Psoas muscle (tissue), 7 donors: ENCODE measurements at regions not wholly inside any gene's neighbourhood (a gene's known extent, or its start where the extent isn't known, plus 50 kb on each side); places are given as distances from the start of the nearest gene placed in this dataset.

Source experiments
- ATAC-seq, 4 donors: fragments of 200-7000 bp; cut with Tn5 transposase; one replicate each; pipeline ENCODE4 v1.9.1; 2020; ENCODE audit warnings: moderate library complexity in 3 of 4, mild to moderate bottlenecking in 2 of 4
- DNase-seq, 2 donors: peaks; one replicate each; pipeline ENCODE4 v3.0.0-alpha.2; 2020
- H3K27ac ChIP-seq: fragments of 200-600 bp; one replicate; pipeline ENCODE4 v1.8.0; 2022
- H3K27me3 ChIP-seq, 3 donors: fragments of 200-600 bp in 1 of 3; one replicate each; pipeline versions ENCODE4 v1.6.1 to v1.8.0; 2013 to 2022; ENCODE audit warnings: low read length in 2 of 3, mild to moderate bottlenecking in 2 of 3, moderate library complexity in 1 of 3; ENCODE audit not compliant: insufficient read depth in 3 of 3
- H3K36me3 ChIP-seq, 2 donors: fragments of 200-600 bp in 1 of 2; one replicate each; pipeline versions ENCODE4 v1.6.1 to v1.8.0; 2013 to 2022; ENCODE audit warnings: low read depth in 1 of 2, mild to moderate bottlenecking in 1 of 2, moderate library complexity in 1 of 2; ENCODE audit not compliant: insufficient read depth in 1 of 2
- H3K4me1 ChIP-seq: fragments of 200-600 bp; one replicate; pipeline ENCODE4 v1.8.0; 2022
- H3K4me3 ChIP-seq: fragments of 200-600 bp; one replicate; pipeline ENCODE4 v1.8.0; 2022; ENCODE audit warnings: mild to moderate bottlenecking
- H3K9me3 ChIP-seq: fragments of 200-600 bp; one replicate; pipeline ENCODE4 v1.8.0; 2022
- WGBS, 3 donors: extraction: QIAGEN DNeasy Blood & Tissue Kit; methylation state at CpG; one replicate each; pipeline versions ENCODE4 v1.1.6 to v1.1.7; 2013; 5-methylcytosine and 5-hydroxymethylcytosine counted together
- intact Hi-C, 2 donors: fragments of 100-400 bp; cut with DNase I; formaldehyde crosslinking; loops; one replicate each; pipeline versions ENCODE4 v1.11.0 to v1.14.2; 2022
- TF ChIP-seq, protein P1 (sequence below): fragments of 200-600 bp; IDR thresholded peaks from one replicate; pipeline ENCODE4 v1.8.0; 2022; ENCODE audit warnings: antibody characterized with exemption
- donor health status: healthy with polysubstance abuse.
- donor health status: DM: no; HTN: no; CAD: no; lungs with moderate emphysema.
- donor health status: Bipolar disorder and iron deficiency.
- donor health status: healthy.
- donor health status: DM: yes; HTN: yes; CAD: no.
- donor health status: DM: no; HTN: no; CAD: no.
- donor health status: DM: yes; HTN: yes; CAD: no.

DNA sequence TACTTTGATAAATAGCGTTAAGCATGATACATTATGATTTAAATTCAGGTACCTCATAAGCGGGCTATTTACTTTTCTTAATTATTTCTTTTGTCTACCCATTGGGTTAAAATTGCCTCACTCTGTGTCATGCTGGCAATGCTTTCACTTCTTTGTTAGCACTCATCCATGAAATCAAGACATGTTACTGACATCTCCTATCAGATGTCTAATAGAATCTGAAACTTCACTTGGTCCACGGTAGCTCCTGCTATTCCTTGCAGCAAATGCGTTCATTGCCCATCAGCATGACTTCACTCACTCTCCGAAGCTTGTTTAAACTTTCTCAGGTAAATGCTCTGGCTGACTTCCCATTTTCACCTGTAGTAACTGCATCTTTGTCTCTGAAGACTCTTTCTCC is 193.5 kb upstream of the EDIL3 start:
- Histone ChIP-seq H3K4me3 (no peak overlapping the region), H3K27me3 (no peaks in the 10 kb centered on the region), H3K36me3 (no peaks in the 10 kb centered on the region), H3K27ac (no peak overlapping the region), H3K9me3 (no peaks in the 10 kb centered on the region), H3K4me1 (no peaks in the 10 kb centered on the region)
- no peak for DNase-seq
- intact Hi-C loops = no loop called here
- TF ChIP-seq, protein P1, sequence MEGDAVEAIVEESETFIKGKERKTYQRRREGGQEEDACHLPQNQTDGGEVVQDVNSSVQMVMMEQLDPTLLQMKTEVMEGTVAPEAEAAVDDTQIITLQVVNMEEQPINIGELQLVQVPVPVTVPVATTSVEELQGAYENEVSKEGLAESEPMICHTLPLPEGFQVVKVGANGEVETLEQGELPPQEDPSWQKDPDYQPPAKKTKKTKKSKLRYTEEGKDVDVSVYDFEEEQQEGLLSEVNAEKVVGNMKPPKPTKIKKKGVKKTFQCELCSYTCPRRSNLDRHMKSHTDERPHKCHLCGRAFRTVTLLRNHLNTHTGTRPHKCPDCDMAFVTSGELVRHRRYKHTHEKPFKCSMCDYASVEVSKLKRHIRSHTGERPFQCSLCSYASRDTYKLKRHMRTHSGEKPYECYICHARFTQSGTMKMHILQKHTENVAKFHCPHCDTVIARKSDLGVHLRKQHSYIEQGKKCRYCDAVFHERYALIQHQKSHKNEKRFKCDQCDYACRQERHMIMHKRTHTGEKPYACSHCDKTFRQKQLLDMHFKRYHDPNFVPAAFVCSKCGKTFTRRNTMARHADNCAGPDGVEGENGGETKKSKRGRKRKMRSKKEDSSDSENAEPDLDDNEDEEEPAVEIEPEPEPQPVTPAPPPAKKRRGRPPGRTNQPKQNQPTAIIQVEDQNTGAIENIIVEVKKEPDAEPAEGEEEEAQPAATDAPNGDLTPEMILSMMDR = no peak
- ATAC-seq = no peak
- WGBS, 3 donors = 84 to 90% (median 87%) methylated on average over 5 of the region's 5 CpGs

DNA sequence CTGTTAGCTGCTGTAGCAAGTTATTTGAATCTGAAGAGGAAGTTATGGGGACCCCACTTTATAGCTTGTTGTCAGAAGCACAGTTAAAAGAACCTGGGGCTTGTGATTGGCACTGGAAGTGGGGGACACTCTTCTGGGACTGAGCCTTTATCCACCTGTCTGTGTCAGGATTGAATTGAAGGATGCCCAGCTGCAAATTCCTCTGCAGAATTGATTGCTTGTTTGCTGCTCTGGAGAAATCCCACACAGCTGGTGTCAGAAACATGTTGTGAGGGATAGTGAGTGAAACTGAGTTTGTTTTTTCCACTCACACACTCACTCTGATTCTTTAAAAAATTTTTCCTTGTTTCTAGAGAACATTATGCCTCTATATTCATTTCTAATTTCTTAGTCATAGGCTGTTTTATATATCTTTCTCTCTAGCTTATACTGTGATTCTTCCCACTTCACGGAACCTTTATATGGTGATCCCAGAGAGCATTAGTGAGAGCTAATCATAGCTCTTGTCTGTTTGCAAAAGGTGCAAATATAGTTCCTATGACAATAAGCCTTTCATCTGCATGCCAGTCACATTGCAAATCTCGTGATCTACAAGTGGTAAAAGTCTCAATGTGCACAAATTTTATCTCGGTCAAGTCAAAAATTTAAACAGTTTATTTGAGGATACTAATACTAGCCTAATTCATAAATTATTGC is 188.5 kb upstream of the EDIL3 start:
- ATAC-seq (no peak), DNase-seq (no peak)
- Histone ChIP-seq H3K4me1 (no peaks in the 10 kb centered on the region), H3K4me3 (no peak overlapping the region), H3K9me3 (no peaks in the 10 kb centered on the region), H3K27ac (no peak overlapping the region), H3K36me3 (no peaks in the 10 kb centered on the region), H3K27me3 (no peaks in the 10 kb centered on the region)
- TF ChIP-seq, protein P1 = no peak
- intact Hi-C loops = no loop called here
- 55 to 59% (median 59%) methylated on average over 3 of the region's 3 CpGs for WGBS, 3 donors

DNA sequence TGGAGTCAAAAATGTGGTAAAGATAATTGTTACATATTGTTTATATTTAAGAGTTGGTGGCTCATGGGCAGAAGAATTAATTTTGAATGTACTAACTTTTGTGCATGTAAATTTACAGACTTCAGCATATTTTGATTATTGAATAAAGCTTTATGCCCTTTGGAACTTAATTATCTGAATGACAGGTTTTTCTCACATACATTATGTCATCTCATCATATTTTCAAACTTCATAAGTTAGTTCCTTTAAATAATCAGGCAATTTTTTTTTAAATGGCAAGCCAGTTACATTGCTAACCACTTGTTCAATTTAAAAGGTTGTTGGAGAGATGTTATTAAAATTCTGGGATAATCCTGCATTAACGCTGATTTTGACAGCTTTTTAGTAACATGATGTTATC is 184.6 kb upstream of the EDIL3 start:
- H3K27ac ChIP-seq = no peak overlapping the region
- no peak overlapping the region for H3K4me3 ChIP-seq
- H3K4me1 ChIP-seq = no peaks in the 10 kb centered on the region
- H3K36me3 ChIP-seq = no peaks in the 10 kb centered on the region
- DNase-seq (no peak), ATAC-seq (no peak)
- no peaks in the 10 kb centered on the region for H3K27me3 ChIP-seq
- intact Hi-C loops = no loop called here
- WGBS, 3 donors = 82 to 94% (median 91%) methylated on average over 1 of the region's 1 CpG
- TF ChIP-seq, protein P1 = no peak
- H3K9me3 ChIP-seq = no peaks in the 10 kb centered on the region

DNA sequence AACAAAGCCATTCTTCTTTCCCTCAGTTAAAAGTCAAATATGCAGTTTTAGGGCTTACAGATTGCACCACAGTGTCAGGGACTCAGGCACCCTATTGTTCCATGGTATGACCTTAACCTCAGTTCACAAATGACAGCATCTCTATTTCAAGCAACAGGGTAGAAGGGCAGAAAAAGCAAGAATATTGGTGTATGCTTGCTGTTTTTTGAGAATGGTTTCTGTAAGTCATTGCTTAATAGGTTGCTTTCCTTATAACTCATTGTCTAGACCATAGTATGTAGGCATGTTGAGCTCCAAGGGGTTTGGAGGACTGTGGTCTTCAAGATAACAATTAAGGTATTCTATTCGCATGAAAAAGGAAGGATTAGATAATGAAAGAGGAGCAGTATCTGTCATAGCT is 183.5 kb upstream of the EDIL3 start:
- WGBS, 3 donors = 67 to 85% (median 74%) methylated on average over 1 of the region's 1 CpG
- no peak for ATAC-seq
- Histone ChIP-seq H3K27me3 (no peaks in the 10 kb centered on the region), H3K36me3 (no peaks in the 10 kb centered on the region), H3K27ac (no peak overlapping the region), H3K9me3 (no peaks in the 10 kb centered on the region), H3K4me3 (no peak overlapping the region), H3K4me1 (no peaks in the 10 kb centered on the region)
- DNase-seq = no peak
- intact Hi-C loops = no loop called here
- TF ChIP-seq, protein P1 = no peak

DNA sequence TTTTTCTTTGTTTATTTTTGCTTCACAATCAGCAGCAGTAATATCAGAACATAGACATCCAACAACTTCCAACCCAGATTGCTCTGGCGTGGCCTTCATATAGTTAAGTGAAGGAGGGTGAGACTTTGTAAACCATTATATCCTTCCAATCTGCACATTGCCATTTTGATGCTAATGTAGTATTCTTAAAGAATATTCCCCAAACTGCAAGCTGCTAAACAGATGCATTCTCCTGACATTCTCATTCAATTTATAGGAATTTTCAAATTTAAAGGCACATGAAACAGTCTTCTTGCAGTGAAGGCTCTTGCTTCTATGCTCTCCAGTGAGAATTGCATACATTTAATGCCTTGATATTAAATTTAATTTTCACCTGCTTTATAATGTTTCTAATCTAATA is 181.2 kb upstream of the EDIL3 start:
- no peak for DNase-seq
- intact Hi-C loops = no loop called here

More for the DNA sequence above, 181.2 kb upstream of the EDIL3 start:
- no peaks in the 10 kb centered on the region for H3K4me1 ChIP-seq
- no peaks in the 10 kb centered on the region for H3K9me3 ChIP-seq
- no peaks in the 10 kb centered on the region for H3K36me3 ChIP-seq
- no peak for ATAC-seq
- WGBS, 3 donors = 86 to 91% (median 89%) methylated on average over 1 of the region's 1 CpG
- H3K4me3 ChIP-seq = no peak overlapping the region
- no peaks in the 10 kb centered on the region for H3K27me3 ChIP-seq
- TF ChIP-seq, protein P1 = no peak
- no peak overlapping the region for H3K27ac ChIP-seq
